NT2/D1 (cell line): ENCODE measurements at regions not wholly inside any gene's neighbourhood (a gene's known extent, or its start where the extent isn't known, plus 50 kb on each side); places are given as distances from the start of the nearest gene placed in this dataset.

Experiments used
- DNase-seq: peaks from one replicate; pipeline ENCODE4 v3.0.0-alpha.2; 2011; ENCODE audit warnings: low read depth, low spot score
- H3K27me3 ChIP-seq: 2 replicates; pipeline ENCODE4 v1.6.0; 2011; ENCODE audit warnings: mild to moderate bottlenecking; ENCODE audit not compliant: insufficient read length, insufficient read depth
- H3K36me3 ChIP-seq: 2 replicates; pipeline ENCODE4 v1.6.1; 2011; ENCODE audit warnings: mild to moderate bottlenecking, low read length, mixed read lengths; ENCODE audit not compliant: insufficient read depth, insufficient read length
- H3K4me1 ChIP-seq: 2 replicates; pipeline ENCODE4 v1.5.1; 2011; ENCODE audit not compliant: insufficient read depth, insufficient read length
- H3K4me3 ChIP-seq: 2 replicates; pipeline ENCODE4 v1.5.1; 2011; ENCODE audit warnings: low read depth; ENCODE audit not compliant: insufficient read length
- H3K9ac ChIP-seq: 2 replicates; pipeline ENCODE4 v1.6.0; 2011; ENCODE audit warnings: low read depth; ENCODE audit not compliant: insufficient read length
- H3K9me3 ChIP-seq: 2 replicates; pipeline ENCODE4 v1.5.1; 2011; ENCODE audit warnings: mild to moderate bottlenecking, low read length; ENCODE audit not compliant: insufficient read depth
- SUZ12 ChIP-seq: IDR thresholded peaks from 2 replicates; pipeline ENCODE4 v1.6.1; 2011; ENCODE audit not compliant: insufficient read length, insufficient read depth; ENCODE audit errors: extremely low read depth
- YY1 ChIP-seq: IDR thresholded peaks from 2 replicates; pipeline ENCODE4 v1.6.1; 2011; ENCODE audit not compliant: insufficient read length, insufficient read depth
- ZNF274 ChIP-seq: IDR thresholded peaks from 2 replicates; pipeline ENCODE4 v1.6.1; 2011; ENCODE audit warnings: mild to moderate bottlenecking, low read depth, low read length

DNA sequence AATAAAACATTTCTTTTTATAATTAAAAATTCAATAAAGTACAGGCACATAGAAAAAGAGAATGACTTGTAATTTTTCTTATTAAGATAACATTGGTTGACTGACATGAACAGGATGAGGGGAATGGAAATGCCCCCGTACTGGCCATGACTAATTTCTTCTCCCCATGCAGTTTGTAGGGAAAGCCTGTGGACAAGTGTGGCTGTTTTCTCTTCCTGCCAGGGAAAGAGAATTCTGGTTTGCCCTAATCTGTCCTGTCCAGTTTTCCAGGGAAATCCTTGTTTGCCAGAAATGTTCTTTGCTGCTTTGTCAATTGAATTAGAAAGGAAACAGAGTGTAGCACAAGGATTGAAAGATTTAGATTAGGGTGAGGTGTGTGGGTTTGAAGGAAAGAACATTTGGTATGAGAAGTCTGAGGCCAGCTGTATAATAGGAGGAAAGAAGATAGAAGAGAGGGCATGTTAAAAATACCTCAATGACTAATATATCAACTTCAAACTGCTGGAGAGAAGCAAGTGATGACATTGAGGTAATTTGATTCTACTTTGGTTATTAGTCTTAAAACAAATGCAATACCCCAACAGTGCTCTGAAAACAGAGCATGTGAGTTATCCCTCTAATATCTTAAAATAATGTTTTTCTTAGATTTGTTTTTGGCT, 593.9 kb upstream of the ZNF804A start:
- H3K9me3 ChIP-seq = no peaks in the 10 kb centered on the region
- H3K36me3 ChIP-seq = no peaks in the 10 kb centered on the region
- no peak for DNase-seq
- no peaks in the 10 kb centered on the region for H3K4me1 ChIP-seq
- no peaks in the 10 kb centered on the region for H3K27me3 ChIP-seq
- no peak overlapping the region for H3K9ac ChIP-seq
- no peak overlapping the region for H3K4me3 ChIP-seq
- TF ChIP-seq SUZ12 (no peak), ZNF274 (no peak), YY1 (no peak)

GRCh38 chr2:184004948-184005672, 593.2 kb upstream of the ZNF804A start:
- H3K4me3 ChIP-seq = no peak overlapping the region
- no peaks in the 10 kb centered on the region for H3K27me3 ChIP-seq
- TF ChIP-seq SUZ12 (no peak), YY1 (no peak)
- no peak overlapping the region for H3K9ac ChIP-seq
- no peaks in the 10 kb centered on the region for H3K9me3 ChIP-seq
- H3K36me3 ChIP-seq = no peaks in the 10 kb centered on the region
- no peaks in the 10 kb centered on the region for H3K4me1 ChIP-seq
- no peak for DNase-seq

DNA sequence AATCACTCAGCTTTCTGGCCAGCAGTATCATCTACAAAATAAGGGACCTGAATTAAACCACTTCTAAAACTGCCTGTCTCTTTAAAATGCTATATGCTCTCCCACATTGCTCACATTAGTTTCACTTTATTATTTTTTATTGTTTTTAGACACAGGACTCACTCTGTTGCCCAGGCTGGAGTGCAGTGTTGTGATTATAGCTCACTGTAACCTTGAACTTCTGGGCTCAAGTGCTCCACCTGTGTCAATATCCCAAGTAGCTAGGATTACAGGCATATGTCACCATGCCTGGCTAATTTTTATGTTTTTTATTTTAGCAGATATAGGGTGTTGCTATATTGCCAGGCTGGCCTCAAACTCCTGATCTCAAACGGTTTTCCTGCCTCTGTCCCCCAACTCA, 591.3 kb upstream of the ZNF804A start:
- Histone ChIP-seq H3K9ac (no peak overlapping the region), H3K4me3 (no peak overlapping the region), H3K27me3 (no peaks in the 10 kb centered on the region), H3K9me3 (no peaks in the 10 kb centered on the region), H3K36me3 (no peaks in the 10 kb centered on the region), H3K4me1 (no peaks in the 10 kb centered on the region)
- TF ChIP-seq YY1 (no peak), SUZ12 (no peak)
- DNase-seq = no peak

- Histone ChIP-seq H3K4me1 (no peaks in the 10 kb centered on the region), H3K36me3 (no peaks in the 10 kb centered on the region), H3K9ac (no peak overlapping the region), H3K9me3 (no peaks in the 10 kb centered on the region), H3K27me3 (no peaks in the 10 kb centered on the region), H3K4me3 (no peak overlapping the region)
- no peak for DNase-seq
- no peak for TF ChIP-seq SUZ12
- TF ChIP-seq ZNF274 = no peak
- no peak for TF ChIP-seq YY1
These were observed 571.4 kb upstream of the ZNF804A start for GRCh38 chr2:184026961-184027360.

- DNase-seq = no peak
- TF ChIP-seq SUZ12 = no peak
- no peak for TF ChIP-seq YY1
- TF ChIP-seq ZNF274 = no peak
- Histone ChIP-seq H3K9ac (no peak overlapping the region), H3K9me3 (no peaks in the 10 kb centered on the region), H3K27me3 (no peaks in the 10 kb centered on the region), H3K36me3 (no peaks in the 10 kb centered on the region), H3K4me3 (no peak overlapping the region), H3K4me1 (no peaks in the 10 kb centered on the region)
These were observed 568.1 kb upstream of the ZNF804A start for GRCh38 chr2:184030245-184030644.

DNA sequence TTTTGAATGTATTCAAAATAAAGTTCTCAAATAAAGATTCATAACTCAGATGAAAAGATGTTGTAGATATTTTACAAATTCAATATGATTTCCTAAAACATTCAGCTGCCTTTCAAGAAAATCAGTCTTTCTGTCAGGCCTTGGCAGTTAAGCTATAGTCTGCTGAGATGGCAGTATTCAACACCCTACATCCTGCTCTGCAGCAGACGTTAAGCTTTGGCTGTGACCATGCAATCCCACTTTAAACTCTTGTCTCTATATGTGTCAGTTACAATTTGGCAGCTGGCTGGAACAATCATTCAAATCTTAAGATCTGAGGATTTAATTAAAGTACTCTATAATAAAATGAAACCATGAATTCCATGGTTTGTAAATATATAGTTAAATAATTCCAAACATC, 567.3 kb upstream of the ZNF804A start:
- Histone ChIP-seq H3K4me3 (no peak overlapping the region), H3K9me3 (no peaks in the 10 kb centered on the region), H3K9ac (no peak overlapping the region), H3K4me1 (no peaks in the 10 kb centered on the region), H3K27me3 (no peaks in the 10 kb centered on the region), H3K36me3 (no peaks in the 10 kb centered on the region)
- peak; percentile 5 for DNase-seq
- TF ChIP-seq YY1 = no peak
- TF ChIP-seq ZNF274 = no peak
- TF ChIP-seq SUZ12 = no peak

- Histone ChIP-seq H3K27me3 (no peaks in the 10 kb centered on the region), H3K36me3 (no peaks in the 10 kb centered on the region), H3K9ac (no peak overlapping the region), H3K4me1 (no peaks in the 10 kb centered on the region), H3K9me3 (no peaks in the 10 kb centered on the region), H3K4me3 (no peak overlapping the region)
- no peak for TF ChIP-seq ZNF274
- DNase-seq = no peak
These were observed 566.8 kb upstream of the ZNF804A start for GRCh38 chr2:184031402-184032147.
